LNCaP clone FGC (cell line): ENCODE measurements at regions not wholly inside any gene's neighbourhood (a gene's known extent, or its start where the extent isn't known, plus 50 kb on each side); places are given as distances from the start of the nearest gene placed in this dataset.

Experiments used
- DNase-seq: peaks from one replicate; pipeline ENCODE4 v3.0.0-alpha.2; 2011; ENCODE audit warnings: low read depth
- H3K4me3 ChIP-seq: 2 replicates; pipeline ENCODE4 v1.5.1; 2011; ENCODE audit warnings: mild to moderate bottlenecking, low read depth, low read length, control low read depth
- CTCF ChIP-seq: IDR thresholded peaks from 2 replicates; pipeline ENCODE4 v1.5.1; 2012; ENCODE audit warnings: mild to moderate bottlenecking; ENCODE audit not compliant: control insufficient read depth, insufficient read depth; ENCODE audit errors: extremely low read depth

GRCh38 chr17:53253956-53254597 lies 568.6 kb upstream of the KIF2B start:
- no peak for DNase-seq
- H3K4me3 ChIP-seq: no peak overlapping the region
- no peak for TF ChIP-seq CTCF

- DNase-seq: no peak
- TF ChIP-seq CTCF: no peak
- H3K4me3 ChIP-seq: no peak overlapping the region
Measured at GRCh38 chr17:53249036-53249435, 573.7 kb upstream of the KIF2B start.

- no peak overlapping the region for H3K4me3 ChIP-seq
- no peak for DNase-seq
- no peak for TF ChIP-seq CTCF
Measured at GRCh38 chr17:53234138-53234537, 588.6 kb upstream of the KIF2B start.

- no peak overlapping the region for H3K4me3 ChIP-seq
- no peak for TF ChIP-seq CTCF
- DNase-seq: no peak
Measured at GRCh38 chr17:53227514-53227913, 595.2 kb upstream of the KIF2B start.

- no peak for DNase-seq
- no peak overlapping the region for H3K4me3 ChIP-seq
- TF ChIP-seq CTCF: no peak
Measured at GRCh38 chr17:53227111-53227510, 595.6 kb upstream of the KIF2B start.

GRCh38 chr17:53219821-53220220 lies 602.9 kb upstream of the KIF2B start:
- H3K4me3 ChIP-seq: no peak overlapping the region
- TF ChIP-seq CTCF: no peak
- DNase-seq: no peak

- no peak for TF ChIP-seq CTCF
- no peak for DNase-seq
- no peak overlapping the region for H3K4me3 ChIP-seq
Measured at GRCh38 chr17:53218723-53219122, 604.0 kb upstream of the KIF2B start.
